Fibroblast of the conjunctiva (primary cell): ENCODE measurements at regions not wholly inside any gene's neighbourhood (a gene's known extent, or its start where the extent isn't known, plus 50 kb on each side); places are given as distances from the start of the nearest gene placed in this dataset.
A peak's percentile ranks its signal among the peaks of the same experiment; 100 is the strongest.

Experiments used
- DNase-seq: peaks from one replicate; pipeline ENCODE4 v3.0.0-alpha.2; 2010; ENCODE audit warnings: low read depth

GRCh38 chr11:130715085-130715876 is 201.0 kb downstream of the SNX19 start:
- no peak for DNase-seq

GRCh38 chr11:130715877-130716220 is 200.4 kb downstream of the SNX19 start:
- DNase-seq: no peak

- no peak for DNase-seq
Measured at GRCh38 chr11:130718120-130718519, 198.2 kb downstream of the SNX19 start.

- DNase-seq: no peak
Measured at GRCh38 chr11:130719220-130719915, 196.9 kb downstream of the SNX19 start.

- DNase-seq: no peak
Measured at GRCh38 chr11:130720232-130721022, 195.9 kb downstream of the SNX19 start.

GRCh38 chr11:130721023-130721681 is 195.1 kb downstream of the SNX19 start:
- DNase-seq: no peak

GRCh38 chr11:130721736-130722135 is 194.5 kb downstream of the SNX19 start:
- DNase-seq: no peak

GRCh38 chr11:130722401-130722800 is 193.9 kb downstream of the SNX19 start:
- no peak for DNase-seq

- DNase-seq: no peak
Measured at GRCh38 chr11:130725421-130726233, 190.7 kb downstream of the SNX19 start.

GRCh38 chr11:130726234-130727037 is 189.8 kb downstream of the SNX19 start:
- DNase-seq: peak; percentile 79

GRCh38 chr11:130727157-130728119 is 188.8 kb downstream of the SNX19 start:
- no peak for DNase-seq

- DNase-seq: no peak
Measured at GRCh38 chr11:130728185-130729180, 187.8 kb downstream of the SNX19 start.

GRCh38 chr11:130729193-130729592 is 187.1 kb downstream of the SNX19 start:
- DNase-seq: no peak

- no peak for DNase-seq
Measured at GRCh38 chr11:130729678-130730300, 186.5 kb downstream of the SNX19 start.

GRCh38 chr11:130731401-130731800 is 184.9 kb downstream of the SNX19 start:
- DNase-seq: no peak

- DNase-seq: no peak
Measured at GRCh38 chr11:130732476-130732875, 183.8 kb downstream of the SNX19 start.

GRCh38 chr11:130737041-130737830 is 179.0 kb downstream of the SNX19 start:
- DNase-seq: no peak
